Stomach (tissue), 8 donors: ENCODE measurements at regions not wholly inside any gene's neighbourhood (a gene's known extent, or its start where the extent isn't known, plus 50 kb on each side); places are given as distances from the start of the nearest gene placed in this dataset.
A peak's percentile ranks its signal among the peaks of the same experiment; 100 is the strongest.

ENCODE experiments used
- DNase-seq, 2 donors: peaks; one replicate each; pipeline versions ENCODE4 v3.0.0 to v3.0.0-alpha.2; 2013 to 2019
- H3K27ac ChIP-seq, 5 donors: fragments of 200-600 bp in 4 of 5; sonication (generic) in 4 of 5; one replicate each; pipeline ENCODE4 v1.5.1; 2013 to 2019; ENCODE audit warnings: mild to moderate bottlenecking in 1 of 5, moderate library complexity in 1 of 5
- H3K27me3 ChIP-seq, 3 donors: fragments of 200-600 bp; sonication (generic); one replicate each; pipeline ENCODE4 v1.5.1; 2017 to 2019; ENCODE audit warnings: mixed run types in 1 of 3
- H3K36me3 ChIP-seq, 4 donors: fragments of 200-600 bp; sonication (generic); 1 replicate in 3 of 4; 2 replicates in 1 of 4; pipeline ENCODE4 v1.5.1; 2016 to 2019
- H3K4me1 ChIP-seq, 4 donors: fragments of 200-600 bp; sonication (generic); one replicate each; pipeline ENCODE4 v1.5.1; 2016 to 2019
- H3K4me3 ChIP-seq, 4 donors: fragments of 200-600 bp; sonication (generic) in 3 of 4; one replicate each; pipeline ENCODE4 v1.5.1; 2016 to 2019; ENCODE audit warnings: mild to moderate bottlenecking in 1 of 4
- H3K9me3 ChIP-seq, 4 donors: fragments of 200-600 bp; sonication (generic); one replicate each; pipeline ENCODE4 v1.5.1; 2016 to 2019
- EP300 ChIP-seq: sonication (generic); formaldehyde crosslinking; IDR thresholded peaks from one replicate; pipeline ENCODE4 v1.6.1; 2017; ENCODE audit warnings: antibody characterized with exemption
- POLR2A ChIP-seq, 4 donors: fragments of 450-650 bp; IDR thresholded peaks; one replicate each; pipeline ENCODE4 v1.6.1; 2016; ENCODE audit warnings: antibody characterized with exemption in 4 of 4, control low read depth in 2 of 4, mild to moderate bottlenecking in 1 of 4, moderate library complexity in 1 of 4
- POLR2AphosphoS5 ChIP-seq, 3 donors: sonication (generic); formaldehyde crosslinking; IDR thresholded peaks; one replicate each; pipeline ENCODE4 v1.6.1; 2016; ENCODE audit warnings: antibody characterized with exemption in 3 of 3
- WGBS, 5 donors: extraction: QIAGEN DNeasy Blood & Tissue Kit in 3 of 5; methylation state at CpG; one replicate each; pipeline versions ENCODE4 v1.1.5 to v1.1.7; 2013 to 2018; 5-methylcytosine and 5-hydroxymethylcytosine counted together
- intact Hi-C: fragments of 100-400 bp; cut with DNase I; formaldehyde crosslinking; loops from one replicate; pipeline ENCODE4 v1.15.1; 2023; ENCODE audit warnings: low total_unique reads
- TF ChIP-seq, protein P1 (sequence below), 7 experiments: fragments of 450-650 bp in 4 of 7; fragments of 200-600 bp in 3 of 7; sonication (generic) in 3 of 7; IDR thresholded peaks; one replicate each; pipeline ENCODE4 v1.5.1; 2016 to 2019; ENCODE audit warnings: antibody characterized with exemption in 7 of 7, control low read depth in 2 of 7, mild to moderate bottlenecking in 1 of 7
- donor health status: healthy with polysubstance abuse.
- donor health status: Bipolar disorder and iron deficiency.
- donor health status: healthy.

DNA sequence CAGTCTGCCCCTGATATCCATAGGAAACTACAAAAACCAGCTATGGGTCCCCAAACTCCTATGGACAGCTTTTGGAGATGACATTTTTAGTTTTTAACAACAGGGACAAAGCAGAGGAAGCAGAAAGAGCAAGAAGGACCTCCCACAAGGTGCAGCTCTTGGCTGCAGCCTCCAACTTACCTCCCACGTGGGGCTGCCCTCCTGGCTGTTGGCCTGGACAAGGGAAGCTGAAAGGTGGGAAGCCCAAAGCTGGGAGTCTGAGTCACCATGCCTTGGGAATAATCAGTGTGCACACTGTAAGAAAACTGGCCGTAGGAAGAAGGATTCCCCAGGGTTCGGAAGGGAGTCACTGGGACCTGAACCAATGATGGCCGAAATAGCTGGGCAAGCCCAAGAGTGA, 51.8 kb upstream of the PAX1 start:
- Histone ChIP-seq H3K27ac (no peak overlapping the region), H3K36me3 (no peaks in the 10 kb centered on the region), H3K4me3 (no peak overlapping the region), H3K27me3 (no peaks in the 10 kb centered on the region), H3K4me1 (no peaks in the 10 kb centered on the region), H3K9me3 (no peaks in the 10 kb centered on the region)
- TF ChIP-seq POLR2AphosphoS5 (IDR thresholded peaks at IDR 0.05) (no peak), POLR2A (IDR thresholded peaks at IDR 0.05) (no peak)
- TF ChIP-seq, protein P1, sequence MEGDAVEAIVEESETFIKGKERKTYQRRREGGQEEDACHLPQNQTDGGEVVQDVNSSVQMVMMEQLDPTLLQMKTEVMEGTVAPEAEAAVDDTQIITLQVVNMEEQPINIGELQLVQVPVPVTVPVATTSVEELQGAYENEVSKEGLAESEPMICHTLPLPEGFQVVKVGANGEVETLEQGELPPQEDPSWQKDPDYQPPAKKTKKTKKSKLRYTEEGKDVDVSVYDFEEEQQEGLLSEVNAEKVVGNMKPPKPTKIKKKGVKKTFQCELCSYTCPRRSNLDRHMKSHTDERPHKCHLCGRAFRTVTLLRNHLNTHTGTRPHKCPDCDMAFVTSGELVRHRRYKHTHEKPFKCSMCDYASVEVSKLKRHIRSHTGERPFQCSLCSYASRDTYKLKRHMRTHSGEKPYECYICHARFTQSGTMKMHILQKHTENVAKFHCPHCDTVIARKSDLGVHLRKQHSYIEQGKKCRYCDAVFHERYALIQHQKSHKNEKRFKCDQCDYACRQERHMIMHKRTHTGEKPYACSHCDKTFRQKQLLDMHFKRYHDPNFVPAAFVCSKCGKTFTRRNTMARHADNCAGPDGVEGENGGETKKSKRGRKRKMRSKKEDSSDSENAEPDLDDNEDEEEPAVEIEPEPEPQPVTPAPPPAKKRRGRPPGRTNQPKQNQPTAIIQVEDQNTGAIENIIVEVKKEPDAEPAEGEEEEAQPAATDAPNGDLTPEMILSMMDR (IDR thresholded peaks at IDR 0.05), result no peak
- 77 to 88% (median 83%) methylated on average over 4 of the region's 4 CpGs for WGBS, 5 donors
- no peak for DNase-seq
- intact Hi-C loops, result no loop called here

DNA sequence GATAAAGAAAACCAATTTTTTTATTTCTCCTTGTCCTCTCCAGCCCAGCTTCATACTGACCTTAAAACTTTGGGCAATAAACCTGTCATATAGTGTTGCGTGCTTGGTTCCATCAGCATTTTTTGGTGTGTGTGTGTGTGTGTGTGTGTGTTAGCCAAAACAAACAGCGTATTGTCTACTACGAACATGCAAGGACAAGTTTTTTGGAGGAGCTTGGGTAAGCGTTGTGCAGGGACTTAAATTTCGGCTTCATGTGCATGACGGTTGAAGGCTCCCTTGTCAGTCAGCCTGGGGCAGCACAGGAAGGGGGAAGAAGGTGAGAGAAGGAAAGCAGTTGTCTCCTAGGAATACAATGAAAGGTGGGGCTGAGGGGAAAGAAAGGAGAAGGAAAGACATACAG, 62.0 kb upstream of the PAX1 start:
- peaks cover 0 to 5% (median 0%) of the 10 kb centered on the region in 3 donors for H3K27me3 ChIP-seq
- TF ChIP-seq POLR2AphosphoS5 (IDR thresholded peaks at IDR 0.05), result no peak
- TF ChIP-seq, protein P1 (IDR thresholded peaks at IDR 0.05), result no peak
- TF ChIP-seq EP300, result no peak
- TF ChIP-seq POLR2A (IDR thresholded peaks at IDR 0.05), result no peak

GRCh38 chr20:21640556-21640955, 64.9 kb upstream of the PAX1 start:
- DNase-seq, result peak in 1 of 2 donors; percentile 36
- no peak overlapping the region for H3K4me3 ChIP-seq
- H3K27ac ChIP-seq, result no peak overlapping the region
- 9 to 18% (median 15%) methylated on average over 4 of the region's 4 CpGs for WGBS, 5 donors
- peaks cover 0 to 5% (median 0%) of the 10 kb centered on the region in 3 donors for H3K27me3 ChIP-seq
- intact Hi-C loops, result no loop called here
- H3K36me3 ChIP-seq, result no peaks in the 10 kb centered on the region
- H3K9me3 ChIP-seq, result peaks cover 0 to 1% (median 0%) of the 10 kb centered on the region in 4 donors
- H3K4me1 ChIP-seq, result no peaks in the 10 kb centered on the region
- no peak for TF ChIP-seq POLR2AphosphoS5 (IDR thresholded peaks at IDR 0.05)
- no peak for TF ChIP-seq POLR2A (IDR thresholded peaks at IDR 0.05)
- TF ChIP-seq, protein P1 (IDR thresholded peaks at IDR 0.05), result no peak
- TF ChIP-seq EP300, result no peak

More for the DNA sequence above, 62.0 kb upstream of the PAX1 start:
- Histone ChIP-seq H3K9me3 (peaks cover 0 to 20% (median 17%) of the 10 kb centered on the region in 4 donors), H3K4me3 (no peak overlapping the region), H3K27ac (no peak overlapping the region), H3K4me1 (no peaks in the 10 kb centered on the region), H3K36me3 (no peaks in the 10 kb centered on the region)
- DNase-seq, result no peak
- 57 to 74% (median 66%) methylated on average over 6 of the region's 6 CpGs for WGBS, 5 donors
- intact Hi-C loops, result no loop called here

- 83 to 91% (median 87%) methylated on average over 4 of the region's 4 CpGs for WGBS, 5 donors
- no peak overlapping the region for H3K27ac ChIP-seq
Measured at GRCh38 chr20:21633829-21634228, 71.6 kb upstream of the PAX1 start.

More at GRCh38 chr20:21633829-21634228, 71.6 kb upstream of the PAX1 start:
- Histone ChIP-seq H3K36me3 (no peaks in the 10 kb centered on the region), H3K9me3 (no peaks in the 10 kb centered on the region), H3K4me1 (no peaks in the 10 kb centered on the region), H3K27me3 (peaks cover 0 to 3% (median 2%) of the 10 kb centered on the region in 3 donors), H3K4me3 (no peak overlapping the region)
- no peak for DNase-seq
- intact Hi-C loops, result no loop called here
- TF ChIP-seq EP300, result no peak
- no peak for TF ChIP-seq POLR2A (IDR thresholded peaks at IDR 0.05)
- TF ChIP-seq, protein P1 (IDR thresholded peaks at IDR 0.05), result no peak
- TF ChIP-seq POLR2AphosphoS5 (IDR thresholded peaks at IDR 0.05), result no peak
